ENCODE measurements at regions not wholly inside any gene's neighbourhood (a gene's known extent, or its start where the extent isn't known, plus 50 kb on each side); places are given as distances from the start of the nearest gene placed in this dataset.
"Not testable (repeated sequence)": the region's sequence is repeated elsewhere in the genome, so short reads cannot be mapped to it uniquely, and the experiment has no call there.

GRCh38 chr6:97459535-97459934 is 176.5 kb upstream of the MMS22L start:
- DNase-seq = no peak

- no peak for DNase-seq
Measured at GRCh38 chr6:97459986-97460385, 177.0 kb upstream of the MMS22L start.

- no peak for DNase-seq
Measured at GRCh38 chr6:97460394-97461080, 177.5 kb upstream of the MMS22L start.

GRCh38 chr6:97461218-97461617 is 178.2 kb upstream of the MMS22L start:
- DNase-seq = no peak

DNA sequence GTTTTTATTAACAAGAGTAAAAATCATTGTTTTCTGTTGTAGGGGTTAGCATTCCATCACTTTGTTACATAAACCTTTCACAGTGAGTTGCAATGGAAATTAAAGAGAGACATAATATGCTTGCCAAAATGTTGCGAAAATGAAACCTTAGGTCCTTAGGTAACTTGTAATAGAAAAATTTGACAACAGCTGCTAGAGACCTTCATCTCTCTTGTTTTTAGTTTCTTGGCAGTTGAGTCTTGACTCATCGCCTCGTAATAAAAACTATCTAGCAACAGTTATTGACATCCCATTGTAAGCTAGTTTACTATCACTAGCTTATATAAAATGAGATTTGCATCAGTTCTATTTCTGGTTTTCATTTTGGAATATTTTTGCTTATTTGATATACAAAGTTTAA is 179.0 kb upstream of the MMS22L start:
- DNase-seq = no peak

- DNase-seq = no peak
Measured at GRCh38 chr6:97462938-97463598, 180.1 kb upstream of the MMS22L start.

DNA sequence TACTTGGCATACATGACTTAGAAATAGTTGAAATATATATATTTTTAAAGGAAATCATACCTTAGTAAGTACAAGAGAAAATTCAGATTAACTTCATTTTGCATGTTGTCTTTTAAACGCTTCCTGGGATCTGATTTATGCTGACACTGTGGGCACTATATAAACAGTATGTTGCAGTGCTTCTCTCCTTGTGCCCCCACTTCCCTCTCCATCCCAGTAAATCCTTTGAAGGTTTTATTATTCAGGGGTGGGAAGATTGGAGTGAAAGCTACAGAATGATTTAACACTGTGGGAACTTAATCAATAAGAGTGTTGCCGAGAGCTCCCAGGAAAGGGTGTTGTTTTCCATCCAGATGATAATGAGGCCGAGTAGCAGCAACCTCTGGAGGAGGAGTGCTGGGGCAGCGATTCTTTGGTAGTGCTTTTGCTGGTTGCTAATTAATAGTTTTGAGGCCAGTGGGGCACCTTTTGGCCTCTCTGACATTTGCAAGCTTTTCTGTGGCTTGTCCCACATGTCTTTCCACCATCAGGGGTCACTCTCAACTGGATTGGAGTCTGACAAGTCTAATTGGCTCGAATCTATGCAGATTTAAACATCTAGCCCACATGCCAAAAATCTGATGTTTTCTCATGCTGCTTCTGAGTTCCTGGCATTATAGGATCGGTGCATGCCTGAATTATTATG is 183.0 kb upstream of the MMS22L start:
- DNase-seq = no peak

DNA sequence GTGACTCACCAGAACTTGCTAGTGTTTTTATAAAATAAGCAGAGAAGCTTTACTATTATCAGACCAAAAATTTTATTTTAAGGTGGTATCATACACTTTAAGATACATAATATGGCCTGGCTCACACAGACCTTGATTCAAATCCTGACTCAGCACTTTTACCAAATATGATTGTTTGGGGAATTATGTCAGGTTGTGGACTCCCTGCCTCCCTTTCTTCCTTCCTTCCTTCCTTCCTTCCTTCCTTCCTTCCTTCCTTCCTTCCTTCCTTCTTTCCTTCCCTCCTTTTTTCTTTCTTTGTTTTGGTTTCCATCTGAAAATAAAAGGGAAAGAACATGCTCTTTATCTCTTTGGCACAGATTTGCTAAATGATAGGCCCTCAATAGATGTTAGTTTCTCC is 186.0 kb upstream of the MMS22L start:
- DNase-seq = no peak

DNA sequence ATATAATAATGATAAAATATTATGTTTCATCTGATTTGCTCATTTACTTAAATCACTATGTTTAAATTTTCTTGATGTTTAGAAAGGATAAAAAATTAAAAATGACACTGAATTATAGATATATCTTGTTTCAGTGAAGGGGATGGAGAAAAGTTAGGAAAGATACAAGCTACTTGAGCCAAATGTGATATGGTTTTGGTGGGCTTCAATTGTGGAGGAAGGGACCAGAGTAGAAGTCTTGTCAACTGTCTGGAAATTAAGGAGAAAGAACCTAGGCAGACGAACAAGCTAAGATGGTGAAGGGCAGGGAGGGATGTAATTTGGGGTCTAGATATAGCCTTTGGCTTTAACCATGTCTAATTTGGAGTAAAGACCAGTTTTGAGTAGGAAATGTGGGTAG is 186.4 kb upstream of the MMS22L start:
- DNase-seq = no peak

- DNase-seq = no peak
Measured at GRCh38 chr6:97470322-97470721, 187.3 kb upstream of the MMS22L start.

DNA sequence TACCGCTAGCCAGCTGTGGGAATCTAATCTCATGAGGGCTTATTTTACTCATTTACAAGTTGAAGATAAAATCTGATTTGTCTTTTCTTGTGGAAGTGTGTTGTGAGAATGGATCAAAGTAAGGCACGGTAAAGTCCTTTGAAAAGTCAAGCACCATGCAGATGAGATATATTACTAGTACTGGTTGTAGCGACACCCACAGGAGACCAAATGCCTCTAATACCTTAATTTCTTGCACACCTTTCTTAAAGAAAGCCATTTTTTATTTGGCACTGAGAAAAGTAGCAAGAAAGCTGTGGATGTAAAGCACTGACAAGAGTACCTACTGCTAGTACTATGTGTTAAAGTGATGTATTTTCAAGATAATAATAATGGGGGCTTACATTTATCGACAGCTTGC is 191.0 kb upstream of the MMS22L start:
- DNase-seq = no peak

- peak; percentile 25 to 62 for DNase-seq
Measured at GRCh38 chr6:97497713-97498331, 214.8 kb upstream of the MMS22L start.

- DNase-seq = no peak
Measured at GRCh38 chr6:97501853-97502252, 218.8 kb upstream of the MMS22L start.

GRCh38 chr6:97508646-97509045 is 225.6 kb upstream of the MMS22L start:
- no peak for DNase-seq

- DNase-seq = not testable (repeated sequence)
Measured at GRCh38 chr6:97513260-97513659, 230.2 kb upstream of the MMS22L start.

DNA sequence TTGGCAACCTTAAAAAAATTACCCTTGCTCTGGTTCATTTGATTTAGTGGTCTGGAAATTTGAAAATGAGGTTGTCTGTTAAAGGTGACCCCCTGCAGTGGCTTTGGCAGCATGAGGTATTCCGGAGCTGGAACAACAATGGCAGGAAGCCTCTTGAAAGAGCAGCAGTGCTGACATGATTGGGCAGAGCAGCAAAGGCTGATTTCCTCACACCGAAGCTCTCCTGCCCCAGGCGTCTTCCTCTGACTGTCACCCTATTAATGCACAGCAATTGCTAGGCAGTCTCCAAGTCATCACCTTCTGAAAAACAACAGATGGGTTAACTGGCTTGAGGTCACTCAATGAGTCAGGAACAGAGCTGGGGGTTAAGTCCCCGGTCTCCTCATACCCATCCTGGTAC is 241.8 kb upstream of the MMS22L start:
- no peak for DNase-seq

GRCh38 chr6:97535800-97536199 is 252.8 kb upstream of the MMS22L start:
- DNase-seq = no peak

- DNase-seq = no peak
Measured at GRCh38 chr6:97548354-97548753, 265.3 kb upstream of the MMS22L start.

DNA sequence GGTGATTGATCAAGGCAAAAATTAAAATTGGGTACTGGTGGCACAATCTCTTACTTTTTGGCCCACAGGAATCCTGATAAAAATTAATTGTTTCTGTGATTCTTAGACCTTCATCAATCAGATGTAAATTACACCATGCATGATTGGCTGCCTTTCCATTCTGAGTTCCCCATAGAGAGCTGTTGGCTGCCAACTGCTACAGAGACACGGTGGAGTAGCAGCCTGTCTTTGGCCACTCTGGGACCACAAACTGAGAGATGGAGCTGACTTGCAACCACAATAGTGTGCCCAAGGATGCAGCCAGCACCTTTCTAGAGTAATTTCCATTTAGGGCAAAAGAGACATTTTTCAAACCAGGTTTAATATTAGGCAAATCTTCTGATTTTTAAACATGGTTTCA is 274.3 kb upstream of the MMS22L start:
- no peak for DNase-seq

GRCh38 chr6:97563529-97563928 is 280.5 kb upstream of the MMS22L start:
- DNase-seq = no peak

DNA sequence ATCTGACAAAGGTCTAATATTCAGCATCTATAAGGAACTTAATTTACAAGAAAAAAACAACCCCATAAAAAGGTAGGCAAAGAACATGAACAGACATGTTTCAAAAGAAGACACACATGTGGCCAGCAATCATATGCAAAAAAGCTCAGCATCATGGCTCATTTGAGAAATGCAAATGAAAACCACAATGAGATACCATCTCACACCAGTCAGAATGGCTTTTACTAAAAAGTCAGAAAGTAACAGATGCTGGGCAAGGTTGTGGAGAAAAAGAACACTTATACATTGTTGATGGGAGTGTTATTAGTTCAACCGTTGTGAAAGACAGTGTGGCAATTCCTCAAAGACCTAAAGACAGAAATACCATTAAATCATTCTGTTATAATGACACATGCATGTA is 289.9 kb upstream of the MMS22L start:
- no peak for DNase-seq

GRCh38 chr6:97586344-97586743 is 303.3 kb upstream of the MMS22L start:
- no peak for DNase-seq

DNA sequence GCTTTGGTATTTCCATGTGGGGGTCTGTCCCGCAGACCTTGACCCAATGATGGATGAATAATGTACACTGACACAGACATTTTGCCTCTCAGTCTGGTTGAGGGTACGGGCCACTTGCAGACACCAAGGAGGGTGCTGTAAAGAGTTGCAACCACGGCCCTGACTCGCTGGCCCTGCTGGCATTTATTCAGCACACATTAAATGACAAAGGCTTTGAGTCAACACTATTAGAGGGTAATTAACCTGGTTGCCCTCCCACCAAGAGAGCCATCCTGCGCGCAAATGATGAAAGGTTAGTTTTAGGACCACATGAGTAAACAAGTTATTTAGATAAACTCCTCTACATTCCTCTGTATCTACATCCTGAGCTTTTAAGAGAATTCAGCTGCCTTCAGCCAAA is 308.9 kb upstream of the MMS22L start:
- no peak for DNase-seq

DNA sequence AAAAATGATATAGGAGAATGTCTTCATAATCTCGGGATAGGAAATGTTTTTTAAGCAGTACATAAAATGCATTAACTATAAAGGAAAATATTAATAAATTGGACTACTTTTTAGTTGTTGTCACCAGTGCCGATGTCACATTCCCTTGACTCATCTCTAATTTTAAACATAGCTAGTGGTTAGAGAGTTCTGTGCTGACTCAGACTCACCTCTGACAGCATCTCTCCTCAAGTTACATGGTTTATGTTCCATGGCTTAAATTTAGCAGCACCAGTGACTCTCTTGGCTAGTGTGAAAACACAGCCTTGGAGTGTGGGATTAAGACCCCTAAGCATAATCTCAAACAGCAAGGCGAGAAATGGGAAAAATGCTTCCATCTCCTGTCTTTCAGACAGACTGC is 311.8 kb upstream of the MMS22L start:
- no peak for DNase-seq

Measured in CD4-positive, alpha-beta T cell treated with Interferon alpha-2 for 1 hour (primary cell).